Panc1 (cell line): ENCODE measurements at regions not wholly inside any gene's neighbourhood (a gene's known extent, or its start where the extent isn't known, plus 50 kb on each side); places are given as distances from the start of the nearest gene placed in this dataset.

Experiments used
- ATAC-seq: fragments of 200-7000 bp; cut with Tn5 transposase; 2 replicates; pipeline ENCODE4 v1.9.1; 2020; ENCODE audit warnings: mild to moderate bottlenecking, moderate library complexity
- BruUV-seq: library from RNA; stranded (reverse); fragments of 400-500 nt; replicated peaks from 2 replicates; lab custom pipeline; 2021; lab: Mats Ljungman, UMichigan
- CTCF ChIA-PET: fragments of 300-600 bp; sonication (Branson Sonifier 250); formaldehyde crosslinking; loops from one replicate; lab custom pipeline; 2022; ENCODE audit warnings: antibody characterized with exemption; lab: Charles Lee
- POLR2A ChIA-PET: fragments of 300-600 bp; sonication (Branson Sonifier 250); formaldehyde crosslinking; loops from one replicate; lab custom pipeline; 2022; ENCODE audit warnings: antibody characterized with exemption; lab: Charles Lee
- DNase-seq: peaks from one replicate; pipeline ENCODE4 v3.0.0-alpha.2; 2010; ENCODE audit warnings: low read depth, low spot score
- H3K27ac ChIP-seq: 2 replicates; pipeline ENCODE4 v1.5.1; 2011; ENCODE audit warnings: mild to moderate bottlenecking, low read length, inconsistent platforms
- H3K27me3 ChIP-seq: fragments of 200-500 bp; sonication (Bioruptor generic); 2 replicates; pipeline ENCODE4 v1.6.0; 2014; ENCODE audit warnings: low read length, inconsistent platforms; ENCODE audit not compliant: control insufficient read depth, insufficient read depth
- H3K36me3 ChIP-seq: fragments of 200-500 bp; sonication (Bioruptor generic); 2 replicates; pipeline ENCODE4 v1.5.1; 2014; ENCODE audit warnings: inconsistent platforms, mild to moderate bottlenecking, low read length, moderate library complexity; ENCODE audit not compliant: control insufficient read depth, insufficient read depth
- H3K4me1 ChIP-seq: 2 replicates; pipeline ENCODE4 v1.5.1; 2011; ENCODE audit warnings: inconsistent platforms, mild to moderate bottlenecking, low read length, moderate library complexity; ENCODE audit not compliant: control insufficient read depth, insufficient read depth
- H3K4me3 ChIP-seq, 2 experiments: 2 replicates each; pipeline ENCODE4 v1.5.1; 2011 to 2012; ENCODE audit warnings: low read depth in 2 of 2, low read length in 2 of 2, mild to moderate bottlenecking in 2 of 2, inconsistent platforms in 1 of 2, moderate library complexity in 1 of 2
- H3K9me3 ChIP-seq: fragments of 200-500 bp; sonication (Bioruptor generic); 2 replicates; pipeline ENCODE4 v1.5.1; 2014; ENCODE audit warnings: low read depth, mild to moderate bottlenecking, inconsistent platforms, low read length, moderate library complexity; ENCODE audit not compliant: control insufficient read depth, insufficient read depth
- POLR2AphosphoS5 ChIP-seq: IDR thresholded peaks from 2 replicates; pipeline ENCODE4 v1.6.1; 2012; ENCODE audit warnings: mild to moderate bottlenecking, low read depth, low read length, moderate library complexity
- SIN3A ChIP-seq: IDR thresholded peaks from 2 replicates; pipeline ENCODE4 v1.6.1; 2012; ENCODE audit warnings: low read depth, mild to moderate bottlenecking, low read length, moderate library complexity, borderline replicate concordance; ENCODE audit not compliant: insufficient read depth
- TCF7L2 ChIP-seq: IDR thresholded peaks from 2 replicates; pipeline ENCODE4 v1.6.1; 2011; ENCODE audit warnings: mild to moderate bottlenecking, low read depth, low read length, inconsistent platforms
- in situ Hi-C: cut with HindIII; loops from 2 replicates; pipeline ENCODE4 v1.10.0; 2016; ENCODE audit warnings: low sequenced_read_pairs, low pct_unique_long_range_greater_than_20kb
- intact Hi-C: fragments of 100-400 bp; cut with micrococcal nuclease; formaldehyde crosslinking; loops from one replicate; pipeline ENCODE4 v1.10.0; 2022; ENCODE audit not compliant: unreplicated experiment
- TF ChIP-seq, protein P1 (sequence below): fragments of 450-650 bp; IDR thresholded peaks from 2 replicates; pipeline ENCODE4 v1.5.1; 2017; ENCODE audit warnings: mild to moderate bottlenecking
- TF ChIP-seq, protein P2 (sequence below), 2 experiments: IDR thresholded peaks; 2 replicates each; pipeline ENCODE4 v1.6.1; 2011 to 2012; ENCODE audit warnings: low read depth in 2 of 2, control low read depth in 1 of 2, low read length in 1 of 2, mild to moderate bottlenecking in 1 of 2, moderate library complexity in 1 of 2; ENCODE audit not compliant: insufficient read depth in 1 of 2

DNA sequence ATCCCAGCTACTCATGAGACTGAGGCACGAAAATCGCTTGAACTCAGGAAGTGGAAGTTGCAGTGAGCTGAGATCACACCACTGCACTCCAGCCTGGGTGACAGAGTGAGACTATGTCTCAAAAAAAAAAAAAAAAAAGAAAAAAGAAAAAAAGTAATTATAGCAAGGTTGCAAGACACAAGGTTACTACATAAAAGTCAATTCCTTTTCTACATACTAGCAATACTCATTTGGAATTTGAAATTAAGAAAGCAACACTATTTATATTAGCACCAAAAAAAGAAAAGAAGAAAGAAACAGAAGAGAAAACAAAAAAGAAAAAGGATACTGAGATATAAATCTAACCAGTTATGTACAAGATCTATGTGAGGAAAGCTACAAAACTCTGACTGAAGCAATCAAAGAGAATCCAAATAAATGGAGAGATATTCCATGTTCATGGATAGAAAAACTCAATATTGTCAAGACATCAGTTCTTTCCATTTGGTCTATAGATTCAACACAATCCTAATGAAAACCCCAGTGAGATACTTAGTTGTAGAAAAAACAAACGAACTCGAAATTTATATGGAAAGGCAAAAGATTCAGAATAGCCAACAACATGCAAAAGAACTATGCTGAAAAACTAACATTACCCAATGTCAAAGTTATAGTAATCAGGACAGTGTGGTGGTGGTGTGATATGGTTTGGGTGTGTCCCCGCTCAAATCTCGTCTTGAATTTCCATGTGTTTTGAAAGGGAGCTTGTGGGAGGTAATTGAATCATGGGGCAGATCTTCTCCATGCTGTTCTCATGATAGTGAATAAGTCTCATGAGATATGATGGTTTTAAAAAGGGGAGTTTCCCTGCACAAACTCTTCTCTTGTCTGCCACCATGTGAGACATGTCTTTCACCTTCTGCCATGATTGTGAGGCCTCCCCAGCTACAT, 73.3 kb downstream of the GPX5 start:
- POLR2A ChIA-PET, result interaction anchor here (0.6 kb wide), 1 partner anchor 182 kb away, joined by 3 read pairs; no protein-coding TSS in a partner anchor
- DNase-seq (no peak), ATAC-seq (no peak)
- in situ Hi-C loops (no loop called here), intact Hi-C loops (no loop called here)
- CTCF ChIA-PET, result interaction anchor here (0.8 kb wide), 1 partner anchor 10 kb away, joined by 3 read pairs; no protein-coding TSS in a partner anchor
- Histone ChIP-seq H3K4me3 (peak overlapping the region; percentile 71 to 95), H3K9me3 (no peaks in the 10 kb centered on the region), H3K36me3 (no peaks in the 10 kb centered on the region), H3K27me3 (no peaks in the 10 kb centered on the region), H3K4me1 (no peaks in the 10 kb centered on the region), H3K27ac (no peak overlapping the region)
- no peak for TF ChIP-seq TCF7L2
- TF ChIP-seq, protein P1, sequence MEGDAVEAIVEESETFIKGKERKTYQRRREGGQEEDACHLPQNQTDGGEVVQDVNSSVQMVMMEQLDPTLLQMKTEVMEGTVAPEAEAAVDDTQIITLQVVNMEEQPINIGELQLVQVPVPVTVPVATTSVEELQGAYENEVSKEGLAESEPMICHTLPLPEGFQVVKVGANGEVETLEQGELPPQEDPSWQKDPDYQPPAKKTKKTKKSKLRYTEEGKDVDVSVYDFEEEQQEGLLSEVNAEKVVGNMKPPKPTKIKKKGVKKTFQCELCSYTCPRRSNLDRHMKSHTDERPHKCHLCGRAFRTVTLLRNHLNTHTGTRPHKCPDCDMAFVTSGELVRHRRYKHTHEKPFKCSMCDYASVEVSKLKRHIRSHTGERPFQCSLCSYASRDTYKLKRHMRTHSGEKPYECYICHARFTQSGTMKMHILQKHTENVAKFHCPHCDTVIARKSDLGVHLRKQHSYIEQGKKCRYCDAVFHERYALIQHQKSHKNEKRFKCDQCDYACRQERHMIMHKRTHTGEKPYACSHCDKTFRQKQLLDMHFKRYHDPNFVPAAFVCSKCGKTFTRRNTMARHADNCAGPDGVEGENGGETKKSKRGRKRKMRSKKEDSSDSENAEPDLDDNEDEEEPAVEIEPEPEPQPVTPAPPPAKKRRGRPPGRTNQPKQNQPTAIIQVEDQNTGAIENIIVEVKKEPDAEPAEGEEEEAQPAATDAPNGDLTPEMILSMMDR, result no peak
- no peak for TF ChIP-seq SIN3A
- TF ChIP-seq, protein P2, sequence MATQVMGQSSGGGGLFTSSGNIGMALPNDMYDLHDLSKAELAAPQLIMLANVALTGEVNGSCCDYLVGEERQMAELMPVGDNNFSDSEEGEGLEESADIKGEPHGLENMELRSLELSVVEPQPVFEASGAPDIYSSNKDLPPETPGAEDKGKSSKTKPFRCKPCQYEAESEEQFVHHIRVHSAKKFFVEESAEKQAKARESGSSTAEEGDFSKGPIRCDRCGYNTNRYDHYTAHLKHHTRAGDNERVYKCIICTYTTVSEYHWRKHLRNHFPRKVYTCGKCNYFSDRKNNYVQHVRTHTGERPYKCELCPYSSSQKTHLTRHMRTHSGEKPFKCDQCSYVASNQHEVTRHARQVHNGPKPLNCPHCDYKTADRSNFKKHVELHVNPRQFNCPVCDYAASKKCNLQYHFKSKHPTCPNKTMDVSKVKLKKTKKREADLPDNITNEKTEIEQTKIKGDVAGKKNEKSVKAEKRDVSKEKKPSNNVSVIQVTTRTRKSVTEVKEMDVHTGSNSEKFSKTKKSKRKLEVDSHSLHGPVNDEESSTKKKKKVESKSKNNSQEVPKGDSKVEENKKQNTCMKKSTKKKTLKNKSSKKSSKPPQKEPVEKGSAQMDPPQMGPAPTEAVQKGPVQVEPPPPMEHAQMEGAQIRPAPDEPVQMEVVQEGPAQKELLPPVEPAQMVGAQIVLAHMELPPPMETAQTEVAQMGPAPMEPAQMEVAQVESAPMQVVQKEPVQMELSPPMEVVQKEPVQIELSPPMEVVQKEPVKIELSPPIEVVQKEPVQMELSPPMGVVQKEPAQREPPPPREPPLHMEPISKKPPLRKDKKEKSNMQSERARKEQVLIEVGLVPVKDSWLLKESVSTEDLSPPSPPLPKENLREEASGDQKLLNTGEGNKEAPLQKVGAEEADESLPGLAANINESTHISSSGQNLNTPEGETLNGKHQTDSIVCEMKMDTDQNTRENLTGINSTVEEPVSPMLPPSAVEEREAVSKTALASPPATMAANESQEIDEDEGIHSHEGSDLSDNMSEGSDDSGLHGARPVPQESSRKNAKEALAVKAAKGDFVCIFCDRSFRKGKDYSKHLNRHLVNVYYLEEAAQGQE (IDR thresholded peaks at IDR 0.05; ENCODE audit: insufficient read depth in 1 of 2, low read depth in 2 of 2, low read length in 1 of 2), result no peak
- TF ChIP-seq POLR2AphosphoS5, result no peak
- BruUV-seq, result no TSS peak

DNA sequence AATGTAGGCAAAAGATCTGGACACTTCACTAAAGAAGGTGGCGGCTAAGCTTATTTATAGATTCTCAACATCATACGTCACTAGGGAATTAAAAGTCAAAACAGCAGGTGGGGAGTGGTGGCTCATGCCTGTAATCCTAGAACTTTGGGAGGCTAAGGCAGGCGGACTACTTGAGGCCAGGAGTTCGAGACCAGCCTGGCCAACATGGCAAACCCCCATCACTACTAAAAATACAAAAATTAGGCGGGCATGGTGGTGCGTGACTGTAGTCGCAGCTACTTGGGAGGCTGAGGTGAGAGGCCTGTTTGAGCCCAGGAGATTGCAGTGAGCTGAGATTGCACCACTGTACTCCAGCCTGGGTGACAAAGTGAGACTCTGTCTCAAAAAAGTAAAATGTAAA, 74.6 kb downstream of the GPX5 start:
- DNase-seq, result no peak
- H3K27ac ChIP-seq, result no peak overlapping the region
- H3K9me3 ChIP-seq, result no peaks in the 10 kb centered on the region
- H3K4me1 ChIP-seq, result no peaks in the 10 kb centered on the region
- no peak overlapping the region for H3K4me3 ChIP-seq
- no peaks in the 10 kb centered on the region for H3K36me3 ChIP-seq
- CTCF ChIA-PET, result no interaction called here
- no TSS peak for BruUV-seq
- intact Hi-C loops, result no loop called here
- H3K27me3 ChIP-seq, result no peaks in the 10 kb centered on the region
- ATAC-seq, result no peak
- POLR2A ChIA-PET, result no interaction called here
- TF ChIP-seq, protein P2 (IDR thresholded peaks at IDR 0.05; ENCODE audit: insufficient read depth in 1 of 2, low read depth in 2 of 2, low read length in 1 of 2), result no peak
- TF ChIP-seq, protein P1, result no peak
- TF ChIP-seq TCF7L2 (no peak), POLR2AphosphoS5 (no peak), SIN3A (no peak)
- in situ Hi-C loops, result no loop called here
